Cardiac muscle cell (in vitro differentiated cells and primary cell): ENCODE measurements at regions not wholly inside any gene's neighbourhood (a gene's known extent, or its start where the extent isn't known, plus 50 kb on each side); places are given as distances from the start of the nearest gene placed in this dataset.

ENCODE experiments used
- DNase-seq, 2 donors: peaks; one replicate each; pipeline versions ENCODE4 v3.0.0 to v3.0.0-alpha.2; 2010 to 2017; ENCODE audit warnings: low read depth in 1 of 2, low spot score in 1 of 2
- H3K27ac ChIP-seq: fragments of 200-600 bp; sonication (generic); 2 replicates; pipeline ENCODE4 v1.5.1; 2016
- H3K27me3 ChIP-seq: fragments of 200-600 bp; sonication (generic); 2 replicates; pipeline ENCODE4 v1.6.0; 2016; ENCODE audit warnings: control low read depth
- H3K36me3 ChIP-seq: fragments of 200-600 bp; sonication (generic); 2 replicates; pipeline ENCODE4 v1.5.1; 2016; ENCODE audit warnings: control low read depth
- H3K4me1 ChIP-seq: fragments of 200-600 bp; sonication (generic); 2 replicates; pipeline ENCODE4 v1.8.1; 2017; ENCODE audit warnings: low read depth, mild to moderate bottlenecking, mixed run types
- H3K4me3 ChIP-seq: fragments of 200-600 bp; sonication (generic); 2 replicates; pipeline ENCODE4 v1.5.1; 2016; ENCODE audit warnings: mild to moderate bottlenecking
- H3K9me3 ChIP-seq: fragments of 200-600 bp; sonication (generic); 2 replicates; pipeline ENCODE4 v1.5.1; 2017; ENCODE audit warnings: low read depth, mild to moderate bottlenecking, control low read depth
- TF ChIP-seq, protein P1 (sequence below): IDR thresholded peaks from 2 replicates; pipeline ENCODE4 v1.5.1; 2012; ENCODE audit warnings: low read depth, mild to moderate bottlenecking, low read length

DNA sequence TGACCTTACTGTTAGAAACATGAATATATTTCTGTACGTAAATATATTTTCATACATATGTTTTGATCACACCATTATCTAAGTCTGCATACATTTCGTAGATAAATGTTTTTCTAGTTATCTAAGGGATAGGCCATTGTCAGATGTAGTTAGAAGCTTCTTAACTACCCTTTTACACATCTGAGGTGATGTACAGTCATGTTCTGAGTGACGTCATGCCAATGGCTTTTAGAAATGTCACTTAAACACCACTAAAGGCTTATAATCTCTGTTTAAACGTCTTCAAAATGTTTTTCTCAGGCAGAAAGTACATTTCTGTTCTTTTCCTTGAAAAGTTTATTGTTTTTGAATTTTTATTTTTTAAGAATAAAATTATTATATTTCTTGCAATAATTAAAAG lies 781.9 kb downstream of the MRPL39 start:
- no peaks in the 10 kb centered on the region for H3K36me3 ChIP-seq
- TF ChIP-seq, protein P1, sequence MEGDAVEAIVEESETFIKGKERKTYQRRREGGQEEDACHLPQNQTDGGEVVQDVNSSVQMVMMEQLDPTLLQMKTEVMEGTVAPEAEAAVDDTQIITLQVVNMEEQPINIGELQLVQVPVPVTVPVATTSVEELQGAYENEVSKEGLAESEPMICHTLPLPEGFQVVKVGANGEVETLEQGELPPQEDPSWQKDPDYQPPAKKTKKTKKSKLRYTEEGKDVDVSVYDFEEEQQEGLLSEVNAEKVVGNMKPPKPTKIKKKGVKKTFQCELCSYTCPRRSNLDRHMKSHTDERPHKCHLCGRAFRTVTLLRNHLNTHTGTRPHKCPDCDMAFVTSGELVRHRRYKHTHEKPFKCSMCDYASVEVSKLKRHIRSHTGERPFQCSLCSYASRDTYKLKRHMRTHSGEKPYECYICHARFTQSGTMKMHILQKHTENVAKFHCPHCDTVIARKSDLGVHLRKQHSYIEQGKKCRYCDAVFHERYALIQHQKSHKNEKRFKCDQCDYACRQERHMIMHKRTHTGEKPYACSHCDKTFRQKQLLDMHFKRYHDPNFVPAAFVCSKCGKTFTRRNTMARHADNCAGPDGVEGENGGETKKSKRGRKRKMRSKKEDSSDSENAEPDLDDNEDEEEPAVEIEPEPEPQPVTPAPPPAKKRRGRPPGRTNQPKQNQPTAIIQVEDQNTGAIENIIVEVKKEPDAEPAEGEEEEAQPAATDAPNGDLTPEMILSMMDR, result no peak
- H3K9me3 ChIP-seq, result no peaks in the 10 kb centered on the region

DNA sequence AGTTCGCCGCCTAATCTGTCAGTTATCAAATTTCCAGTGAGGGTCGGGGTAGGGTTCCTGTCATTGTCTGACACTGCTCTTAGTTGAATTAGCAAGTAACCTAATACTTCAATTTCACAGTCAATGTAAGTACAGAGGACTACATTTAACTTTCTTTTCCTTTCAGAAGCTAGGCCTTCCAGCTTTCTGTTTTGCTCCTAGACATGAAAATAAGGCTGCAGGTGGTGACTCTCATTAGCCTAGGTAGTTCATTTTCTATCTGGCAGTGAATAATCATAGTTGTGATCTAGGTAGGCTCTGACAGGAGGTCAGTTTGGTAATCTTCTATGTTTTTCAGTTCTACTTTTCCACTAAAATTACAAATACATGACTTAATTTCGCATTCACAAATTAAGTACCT lies 783.1 kb downstream of the MRPL39 start:
- Histone ChIP-seq H3K36me3 (no peaks in the 10 kb centered on the region), H3K27me3 (no peaks in the 10 kb centered on the region), H3K4me1 (peaks cover 4% of the 10 kb centered on the region), H3K9me3 (no peaks in the 10 kb centered on the region), H3K4me3 (no peak overlapping the region), H3K27ac (no peak overlapping the region)
- DNase-seq, result no peak
- TF ChIP-seq, protein P1, result no peak

More for the DNA sequence above, 781.9 kb downstream of the MRPL39 start:
- Histone ChIP-seq H3K27ac (no peak overlapping the region), H3K4me3 (no peak overlapping the region), H3K4me1 (peaks cover 11% of the 10 kb centered on the region), H3K27me3 (no peaks in the 10 kb centered on the region)
- DNase-seq, result no peak

DNA sequence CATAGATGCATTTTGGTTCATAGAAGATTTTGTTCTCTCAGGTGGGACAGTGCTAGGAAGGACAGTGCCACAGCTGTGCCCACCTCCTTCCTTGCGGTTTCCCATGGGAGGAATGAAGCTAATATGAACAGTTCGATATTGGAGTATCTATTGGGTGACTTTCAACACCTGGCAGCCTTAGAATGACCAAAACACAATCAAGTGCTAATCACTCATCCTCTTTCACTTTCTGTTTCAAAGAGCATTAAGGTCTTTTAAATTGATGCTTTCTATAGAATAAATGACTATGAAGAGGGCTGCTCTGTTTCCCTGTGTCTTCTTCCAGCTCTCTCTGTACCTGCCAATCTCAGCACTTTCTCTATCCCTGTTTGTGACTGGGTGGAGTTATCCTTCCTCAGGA lies 784.0 kb downstream of the MRPL39 start:
- TF ChIP-seq, protein P1, result no peak
- H3K27me3 ChIP-seq, result no peaks in the 10 kb centered on the region
- H3K27ac ChIP-seq, result no peak overlapping the region
- H3K36me3 ChIP-seq, result no peaks in the 10 kb centered on the region
- H3K9me3 ChIP-seq, result no peaks in the 10 kb centered on the region
- no peaks in the 10 kb centered on the region for H3K4me1 ChIP-seq
- DNase-seq, result no peak
- H3K4me3 ChIP-seq, result no peak overlapping the region

DNA sequence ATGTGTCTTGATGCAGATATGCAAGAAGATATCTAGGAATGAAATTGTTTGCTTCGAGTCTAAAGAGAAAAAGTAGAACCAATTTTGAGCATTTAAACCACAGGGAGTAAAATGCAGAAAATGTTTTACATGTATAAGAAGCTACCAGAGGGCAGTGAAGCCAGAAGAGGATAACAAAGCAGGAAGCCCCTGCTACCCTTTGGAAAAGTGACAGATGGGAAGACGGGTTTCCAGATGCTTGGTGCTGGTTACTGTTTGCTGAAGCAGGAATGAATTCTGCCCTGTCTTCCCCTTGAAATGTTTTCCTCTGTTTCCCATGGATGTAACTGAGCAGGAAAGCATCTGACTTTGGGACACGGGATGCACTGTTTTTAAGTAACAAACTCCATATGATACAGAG lies 822.2 kb downstream of the MRPL39 start:
- H3K27ac ChIP-seq, result no peak overlapping the region
- no peak overlapping the region for H3K4me3 ChIP-seq
- no peaks in the 10 kb centered on the region for H3K36me3 ChIP-seq
- TF ChIP-seq, protein P1, result no peak
- no peaks in the 10 kb centered on the region for H3K27me3 ChIP-seq
- no peak for DNase-seq
- H3K9me3 ChIP-seq, result no peaks in the 10 kb centered on the region
- no peaks in the 10 kb centered on the region for H3K4me1 ChIP-seq

DNA sequence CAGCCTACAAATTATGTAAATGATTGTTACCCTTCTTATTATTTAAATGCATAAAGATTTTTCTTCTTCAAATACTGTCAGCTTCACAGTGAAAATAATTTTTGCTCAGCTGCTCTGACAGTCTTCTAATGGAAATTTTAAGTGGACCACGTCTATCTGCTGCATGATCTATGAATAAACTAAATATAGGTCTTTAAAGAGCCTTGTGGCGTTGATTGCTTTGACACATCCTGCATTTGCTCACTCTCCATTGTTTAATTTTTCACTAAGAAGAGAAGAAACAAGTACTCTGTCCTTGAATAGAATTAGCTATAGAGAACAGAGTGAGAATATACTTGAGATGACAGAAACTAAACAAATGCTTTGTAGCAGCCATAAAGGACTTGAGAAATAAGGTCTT lies 826.1 kb downstream of the MRPL39 start:
- DNase-seq, result no peak
- Histone ChIP-seq H3K4me1 (no peaks in the 10 kb centered on the region), H3K4me3 (no peak overlapping the region), H3K27ac (no peak overlapping the region), H3K9me3 (no peaks in the 10 kb centered on the region), H3K36me3 (no peaks in the 10 kb centered on the region), H3K27me3 (no peaks in the 10 kb centered on the region)
- TF ChIP-seq, protein P1, result no peak
